Activated T-helper 17 cell treated with anti-CD3 and anti-CD28 coated beads, Interleukin-2, amount 50 U/mL, for 72 hours (primary cell): ENCODE measurements at regions not wholly inside any gene's neighbourhood (a gene's known extent, or its start where the extent isn't known, plus 50 kb on each side); places are given as distances from the start of the nearest gene placed in this dataset.

Experiments
- ATAC-seq: fragments of 150-1000 bp; cut with Tn5 transposase; replicated peaks from 2 replicates; pipeline ENCODE4 v1.10.0; 2021; ENCODE audit warnings: mild to moderate bottlenecking, moderate library complexity
- H3K27ac Mint-ChIP-seq: one replicate; pipeline ENCODE4 v1.8.0; 2022; ENCODE audit warnings: mixed read lengths
- H3K27me3 Mint-ChIP-seq: one replicate; pipeline ENCODE4 v1.8.0; 2022; ENCODE audit warnings: mixed read lengths
- H3K36me3 Mint-ChIP-seq: one replicate; pipeline ENCODE4 v1.8.0; 2022; ENCODE audit warnings: low read depth, mild to moderate bottlenecking, mixed read lengths
- H3K4me1 Mint-ChIP-seq: one replicate; pipeline ENCODE4 v1.8.0; 2022; ENCODE audit warnings: mixed read lengths
- H3K4me3 Mint-ChIP-seq: one replicate; pipeline ENCODE4 v1.8.0; 2022; ENCODE audit warnings: mild to moderate bottlenecking, mixed read lengths
- H3K9me3 Mint-ChIP-seq: one replicate; pipeline ENCODE4 v1.8.0; 2022; ENCODE audit warnings: mixed read lengths

DNA sequence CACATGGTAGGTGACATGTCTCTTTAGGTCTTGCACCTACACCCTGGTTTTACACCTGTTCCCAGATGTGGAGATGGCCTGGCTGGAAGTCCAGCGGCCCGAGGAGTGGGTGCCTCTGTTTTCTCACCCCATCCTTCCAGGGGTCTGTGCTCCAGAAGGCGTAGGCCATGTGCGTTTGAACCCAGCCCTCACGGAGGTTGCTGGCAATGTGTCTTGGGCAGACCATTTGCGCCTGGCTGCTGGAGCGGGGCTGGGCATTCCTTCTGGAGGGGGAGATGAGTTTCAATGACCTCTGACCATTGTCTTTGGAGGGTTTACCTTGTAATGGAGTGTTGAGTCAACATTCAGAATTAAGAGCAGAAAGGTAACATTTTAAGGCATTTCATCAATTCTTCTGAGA lies 54.8 kb upstream of the ZNF536 start:
- no peaks in the 10 kb centered on the region for H3K27me3 Mint-ChIP-seq
- no peaks in the 10 kb centered on the region for H3K4me1 Mint-ChIP-seq
- ATAC-seq: no peak
- no peak overlapping the region for H3K27ac Mint-ChIP-seq
- H3K9me3 Mint-ChIP-seq: peaks cover 4% of the 10 kb centered on the region
- no peaks in the 10 kb centered on the region for H3K36me3 Mint-ChIP-seq
- H3K4me3 Mint-ChIP-seq: no peak overlapping the region

DNA sequence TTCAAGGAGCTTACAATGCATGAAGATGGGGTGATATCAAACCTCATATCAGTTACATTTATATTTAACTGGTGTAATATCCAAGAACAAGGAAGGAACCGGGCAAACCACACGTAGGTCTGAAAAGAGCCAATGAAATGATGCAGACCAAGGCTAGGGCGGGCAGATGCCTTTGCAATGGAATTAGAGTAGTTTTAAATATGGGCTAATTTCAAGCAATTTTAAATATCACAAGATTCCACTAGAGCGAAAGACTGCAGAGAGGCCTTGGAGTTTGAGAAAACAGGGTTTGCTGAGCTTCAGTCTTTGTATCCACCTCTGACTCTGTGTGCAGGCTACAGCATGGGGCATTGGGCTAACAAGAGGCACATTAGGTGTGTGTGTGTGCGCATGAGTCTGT lies 53.9 kb upstream of the ZNF536 start:
- no peak overlapping the region for H3K4me3 Mint-ChIP-seq
- ATAC-seq: no peak
- no peaks in the 10 kb centered on the region for H3K4me1 Mint-ChIP-seq
- no peaks in the 10 kb centered on the region for H3K36me3 Mint-ChIP-seq
- no peak overlapping the region for H3K27ac Mint-ChIP-seq
- peaks cover 4% of the 10 kb centered on the region for H3K9me3 Mint-ChIP-seq
- no peaks in the 10 kb centered on the region for H3K27me3 Mint-ChIP-seq

DNA sequence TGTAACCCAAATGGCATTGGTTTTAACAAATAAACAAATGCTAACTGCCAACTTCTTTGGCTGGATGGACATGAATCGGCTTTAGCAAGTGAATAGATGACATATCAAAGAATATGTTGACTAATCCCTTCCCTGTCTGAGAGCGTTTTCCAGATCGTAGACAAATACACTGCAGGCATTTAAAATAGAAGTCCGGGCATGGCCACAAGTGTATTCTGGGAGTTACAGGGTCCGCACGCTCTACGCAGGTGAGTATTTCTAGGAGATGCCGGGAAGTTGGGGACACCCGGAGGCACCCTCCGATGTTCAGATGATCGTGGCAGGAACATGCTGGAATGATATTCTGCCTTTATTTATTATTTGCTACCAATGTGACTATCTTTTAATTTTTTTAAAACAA lies 53.2 kb upstream of the ZNF536 start:
- no peak for ATAC-seq
- Mint-ChIP-seq H3K4me1 (no peaks in the 10 kb centered on the region), H3K36me3 (no peaks in the 10 kb centered on the region), H3K9me3 (peaks cover 6% of the 10 kb centered on the region), H3K27ac (no peak overlapping the region), H3K4me3 (no peak overlapping the region), H3K27me3 (peaks cover 3% of the 10 kb centered on the region)

DNA sequence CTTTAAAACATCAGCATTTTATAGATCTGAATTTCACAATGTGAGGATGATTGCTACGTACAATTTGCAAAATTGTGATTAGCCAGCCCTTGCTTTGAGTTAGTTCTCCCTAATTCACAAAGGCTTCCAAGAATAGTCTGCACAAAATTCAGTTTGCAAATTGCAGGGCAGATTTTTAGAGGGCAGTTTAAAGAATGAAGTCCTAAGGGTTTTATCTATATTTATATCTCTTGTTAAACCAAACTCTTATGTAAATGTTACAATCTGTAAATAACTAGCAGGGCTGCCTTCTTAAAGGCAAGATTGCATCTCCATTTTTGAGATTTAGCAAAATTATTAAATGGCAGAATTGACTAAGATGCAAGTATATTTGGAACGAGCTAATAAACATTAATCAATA lies 52.8 kb upstream of the ZNF536 start:
- Mint-ChIP-seq H3K9me3 (peaks cover 8% of the 10 kb centered on the region), H3K36me3 (no peaks in the 10 kb centered on the region), H3K27ac (no peak overlapping the region), H3K4me1 (no peaks in the 10 kb centered on the region), H3K4me3 (no peak overlapping the region), H3K27me3 (peaks cover 6% of the 10 kb centered on the region)
- no peak for ATAC-seq

DNA sequence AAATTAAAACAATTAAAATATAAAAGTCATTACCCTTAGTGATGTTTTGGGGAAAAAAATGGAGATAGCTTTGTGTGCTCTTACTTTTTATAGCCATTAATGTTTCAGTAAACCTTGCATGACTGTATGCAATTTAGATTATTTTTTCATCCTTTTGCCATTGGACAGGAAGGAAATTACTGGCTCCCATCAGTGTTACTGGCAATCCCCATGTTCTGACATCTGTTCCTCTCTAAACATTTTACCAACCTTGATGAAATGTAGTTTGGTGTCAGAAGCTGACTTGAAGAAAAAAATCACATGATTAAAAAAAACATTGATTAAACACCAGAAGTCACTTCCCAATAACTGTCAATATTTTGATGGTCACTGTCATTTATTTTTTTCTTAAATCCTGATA lies 52.3 kb upstream of the ZNF536 start:
- H3K9me3 Mint-ChIP-seq: peaks cover 8% of the 10 kb centered on the region
- no peaks in the 10 kb centered on the region for H3K4me1 Mint-ChIP-seq
- peaks cover 6% of the 10 kb centered on the region for H3K27me3 Mint-ChIP-seq
- no peak for ATAC-seq
- no peak overlapping the region for H3K4me3 Mint-ChIP-seq
- no peaks in the 10 kb centered on the region for H3K36me3 Mint-ChIP-seq
- H3K27ac Mint-ChIP-seq: no peak overlapping the region

DNA sequence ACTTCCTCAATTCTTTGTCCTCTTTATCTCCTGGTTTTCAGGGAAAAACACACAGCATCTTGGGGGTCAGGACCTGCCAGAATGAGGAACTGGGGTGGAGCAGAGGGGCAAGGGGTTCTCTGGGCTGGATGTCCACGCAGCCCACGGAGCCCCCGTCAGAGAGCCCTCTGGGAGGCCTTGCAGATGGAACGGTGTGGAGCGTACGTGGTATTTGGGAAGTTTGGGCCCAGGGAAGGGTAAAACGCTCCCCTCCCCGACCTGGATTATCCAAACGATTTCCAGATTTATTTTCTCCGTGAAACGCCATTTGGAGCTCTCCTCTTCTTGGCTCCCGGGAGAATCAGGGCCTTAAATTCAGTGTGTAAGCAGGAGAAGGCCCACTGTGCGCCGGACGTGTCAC lies 51.7 kb upstream of the ZNF536 start:
- peaks cover 6% of the 10 kb centered on the region for H3K27me3 Mint-ChIP-seq
- H3K27ac Mint-ChIP-seq: no peak overlapping the region
- no peaks in the 10 kb centered on the region for H3K4me1 Mint-ChIP-seq
- no peaks in the 10 kb centered on the region for H3K36me3 Mint-ChIP-seq
- ATAC-seq: no peak
- H3K9me3 Mint-ChIP-seq: peaks cover 4% of the 10 kb centered on the region
- no peak overlapping the region for H3K4me3 Mint-ChIP-seq

DNA sequence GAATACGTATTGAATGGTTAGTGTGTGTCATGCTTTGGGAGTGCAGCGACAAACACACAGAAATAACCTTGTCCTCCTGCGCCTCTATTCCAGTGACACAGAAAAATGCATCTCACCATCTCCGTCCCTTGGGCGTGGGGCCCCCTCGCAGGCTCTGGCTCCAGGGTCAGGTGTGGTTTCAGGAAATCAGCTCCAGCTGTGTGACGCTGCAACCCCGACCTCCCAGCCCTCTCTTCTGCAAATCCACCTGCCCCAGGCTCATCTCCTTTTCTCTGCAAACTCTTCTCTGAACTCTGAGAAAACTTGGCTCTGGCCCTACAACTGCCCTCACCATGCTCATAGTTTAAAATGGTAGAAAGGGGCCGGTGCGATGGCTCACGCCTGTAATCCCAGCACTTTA lies 51.3 kb upstream of the ZNF536 start:
- Mint-ChIP-seq H3K4me3 (no peak overlapping the region), H3K4me1 (no peaks in the 10 kb centered on the region), H3K27ac (no peak overlapping the region), H3K36me3 (no peaks in the 10 kb centered on the region), H3K27me3 (peaks cover 6% of the 10 kb centered on the region), H3K9me3 (peaks cover 4% of the 10 kb centered on the region)
- no peak for ATAC-seq
